GM18867 (cell line): ENCODE measurements at regions not wholly inside any gene's neighbourhood (a gene's known extent, or its start where the extent isn't known, plus 50 kb on each side); places are given as distances from the start of the nearest gene placed in this dataset.
"Not testable (repeated sequence)": the region's sequence is repeated elsewhere in the genome, so short reads cannot be mapped to it uniquely, and the experiment has no call there.

Source experiments
- ATAC-seq: cut with Tn5 transposase; IDR thresholded peaks from one replicate; pipeline ENCODE4 v1.9.1; 2021; ENCODE audit warnings: mild to moderate bottlenecking, moderate library complexity; ENCODE audit not compliant: unreplicated experiment

DNA sequence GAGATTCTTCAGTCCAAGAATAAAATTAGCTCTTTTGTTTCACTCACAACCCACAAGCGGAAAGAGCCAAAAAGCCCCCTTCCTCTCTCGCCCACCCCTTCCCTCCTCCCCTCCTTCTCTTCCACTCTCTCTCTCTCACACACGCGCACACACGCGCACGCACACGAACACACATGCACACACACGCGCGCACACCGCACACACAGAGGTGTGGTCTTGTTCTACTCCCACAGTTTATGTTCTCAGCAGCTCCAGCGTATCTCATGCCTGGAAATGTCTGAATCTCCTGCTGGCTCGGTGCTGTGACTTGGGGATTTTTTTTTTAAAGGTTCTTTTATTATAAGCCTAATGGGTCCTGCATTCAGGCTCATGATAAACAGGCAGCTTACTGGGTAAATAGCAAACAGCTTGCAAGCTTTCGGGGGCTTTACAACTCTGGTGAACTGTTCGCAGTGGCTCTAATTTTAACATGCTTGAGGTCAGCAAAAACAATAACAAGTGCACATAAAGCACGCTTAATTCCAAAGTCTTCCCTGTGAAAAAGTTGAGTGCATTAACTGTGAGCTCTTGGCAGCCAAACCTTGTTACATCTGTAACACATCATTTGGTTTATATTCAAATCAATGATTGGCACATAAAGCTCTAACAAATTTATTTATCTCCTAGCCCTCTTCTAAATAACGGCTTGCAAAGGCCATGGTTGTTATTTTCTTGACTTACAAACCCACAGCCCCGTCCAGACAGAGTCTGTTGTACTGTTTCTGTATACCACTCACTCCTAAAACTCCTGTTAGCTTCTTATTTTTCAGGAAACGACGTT, 424.1 kb upstream of the MGMT start:
- ATAC-seq: no peak

DNA sequence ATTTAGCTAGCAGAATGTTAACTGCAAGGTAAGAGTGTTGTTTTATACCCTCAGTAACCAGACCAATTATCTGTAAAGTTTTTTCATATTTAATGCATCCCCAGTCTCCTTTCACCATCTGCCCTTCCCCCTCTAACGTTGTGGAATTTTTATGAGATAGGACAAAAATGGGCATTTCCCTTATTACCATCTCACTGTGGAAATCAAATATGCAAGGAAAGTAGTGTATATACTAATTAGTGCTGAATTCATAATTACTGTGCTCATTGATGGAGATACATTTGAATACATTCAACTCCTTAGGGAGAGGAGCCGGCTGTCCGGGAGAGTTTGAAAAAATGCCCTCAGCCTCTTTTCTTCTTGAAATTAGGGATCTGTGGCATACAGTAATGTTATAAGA, 423.4 kb upstream of the MGMT start:
- no peak for ATAC-seq

DNA sequence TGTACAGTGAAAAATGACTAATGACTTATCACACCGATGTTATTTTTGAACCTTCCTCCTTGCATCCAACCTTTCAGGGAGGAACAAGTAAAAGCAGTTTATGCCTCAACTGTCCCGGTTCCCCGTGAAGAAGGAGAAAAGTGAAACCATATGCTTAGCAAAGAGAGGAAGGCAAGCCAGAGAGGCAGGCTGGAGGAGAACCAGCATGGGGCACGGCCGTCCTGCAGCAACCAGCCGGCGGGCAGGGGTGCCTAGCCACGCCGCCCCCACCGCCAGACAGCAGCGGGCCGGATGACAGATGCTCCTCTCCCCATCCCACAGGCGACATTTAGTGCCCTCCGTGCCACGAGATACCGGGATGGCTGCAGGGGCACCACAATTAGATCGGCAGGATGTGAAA, 421.4 kb upstream of the MGMT start:
- ATAC-seq: no peak

DNA sequence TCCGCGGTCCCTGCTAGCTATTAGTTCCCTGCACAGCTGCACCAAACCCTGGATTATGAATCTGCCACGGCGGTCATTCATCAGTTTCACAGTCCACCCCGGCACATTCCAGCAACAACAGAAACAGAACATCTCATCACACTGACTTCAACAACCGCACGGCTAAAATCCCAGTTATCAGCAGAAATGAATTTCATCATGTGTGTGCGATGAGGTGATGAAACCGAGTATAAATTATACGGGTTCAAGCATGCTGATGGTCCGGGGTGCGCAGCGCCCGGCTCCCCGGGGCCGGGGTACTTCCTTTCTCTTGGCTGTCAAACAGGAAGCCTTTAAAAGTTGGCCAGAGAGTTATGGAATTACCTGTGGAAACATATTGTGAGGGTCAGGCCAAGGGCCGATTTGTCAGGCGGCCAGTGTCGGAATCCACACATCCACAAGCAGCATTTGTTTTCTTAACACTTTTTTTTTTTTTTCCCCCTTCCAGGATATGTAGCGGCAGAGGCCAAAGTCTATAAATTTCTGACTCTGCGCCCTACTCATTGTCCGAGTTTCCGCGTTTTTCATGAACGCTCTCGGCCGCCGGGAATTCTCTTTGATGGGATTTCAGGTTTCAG, 420.9 kb upstream of the MGMT start:
- no peak for ATAC-seq

DNA sequence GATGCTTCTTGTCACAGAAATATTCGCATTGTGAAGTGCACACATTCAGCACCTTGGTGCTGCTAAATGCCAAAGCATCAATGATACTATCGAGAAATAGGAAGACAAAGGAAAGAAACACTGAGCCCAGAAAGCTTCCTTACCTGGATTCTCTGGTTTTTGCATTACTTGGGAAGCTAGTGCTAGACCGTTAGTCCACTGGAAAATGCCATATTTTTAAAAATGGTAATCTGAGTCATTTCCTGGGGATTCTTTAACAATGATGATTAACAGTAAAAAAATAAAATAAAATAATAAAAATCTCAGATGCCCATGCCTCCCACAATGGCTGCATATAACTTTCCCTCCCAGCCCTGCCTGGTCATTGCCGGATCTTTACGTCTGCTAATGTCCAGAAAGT, 420.1 kb upstream of the MGMT start:
- no peak for ATAC-seq

DNA sequence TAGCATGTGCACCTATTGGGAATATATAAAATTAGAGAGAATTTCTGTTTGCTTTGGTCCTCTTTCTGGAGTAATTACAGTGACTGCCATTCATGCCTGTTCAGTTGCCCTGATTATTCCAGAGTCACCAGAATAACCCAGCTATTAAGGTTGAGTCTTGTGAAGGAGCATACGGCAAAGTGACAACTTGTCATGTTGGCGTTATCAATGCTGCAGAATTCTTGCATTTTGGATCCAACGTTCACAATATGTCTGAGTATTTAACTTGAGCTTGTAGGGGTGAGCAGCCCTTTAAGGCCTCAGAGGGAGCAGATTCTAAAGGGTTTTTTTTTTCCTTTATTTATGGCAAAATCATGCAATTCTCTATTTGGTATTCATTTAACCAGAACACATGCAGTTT, 419.4 kb upstream of the MGMT start:
- no peak for ATAC-seq

DNA sequence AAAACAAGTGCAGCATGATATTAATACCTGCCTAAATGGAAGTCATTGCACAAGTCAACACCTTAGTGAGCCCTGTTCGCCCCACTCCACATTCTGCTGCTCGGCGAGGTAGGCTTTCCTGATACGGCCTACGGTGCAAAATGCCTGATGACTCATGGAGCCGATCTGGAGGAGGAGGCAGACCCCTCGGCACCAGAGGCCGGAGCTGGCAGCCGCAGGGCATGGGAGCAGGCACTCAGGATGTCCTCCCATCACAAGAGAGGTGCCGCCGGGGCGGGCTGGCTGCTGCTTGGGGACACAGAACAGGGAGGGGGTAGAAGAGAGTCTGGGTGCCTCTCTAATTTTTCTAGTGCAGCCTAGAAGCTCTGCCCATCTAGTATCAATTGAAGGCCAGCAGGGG, 418.5 kb upstream of the MGMT start:
- ATAC-seq: no peak

DNA sequence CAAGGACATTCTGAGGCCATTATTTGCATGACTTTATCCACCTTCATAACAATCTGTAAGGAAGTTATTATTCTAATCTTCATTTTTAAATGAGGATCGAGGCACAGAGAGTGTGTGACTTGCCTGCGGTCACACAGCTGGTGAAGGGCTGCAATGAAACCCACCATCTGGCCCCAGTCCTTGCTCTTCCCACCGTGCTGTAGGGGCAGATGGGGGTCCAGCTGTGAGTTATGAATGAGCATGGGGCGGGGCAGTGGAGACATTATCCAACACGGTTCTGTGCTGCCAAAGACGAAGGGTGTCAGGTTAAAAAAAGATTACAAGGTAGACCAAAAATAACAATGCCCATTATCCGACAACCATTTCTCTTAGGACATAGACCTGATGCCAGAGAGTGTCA, 417.5 kb upstream of the MGMT start:
- ATAC-seq: no peak

DNA sequence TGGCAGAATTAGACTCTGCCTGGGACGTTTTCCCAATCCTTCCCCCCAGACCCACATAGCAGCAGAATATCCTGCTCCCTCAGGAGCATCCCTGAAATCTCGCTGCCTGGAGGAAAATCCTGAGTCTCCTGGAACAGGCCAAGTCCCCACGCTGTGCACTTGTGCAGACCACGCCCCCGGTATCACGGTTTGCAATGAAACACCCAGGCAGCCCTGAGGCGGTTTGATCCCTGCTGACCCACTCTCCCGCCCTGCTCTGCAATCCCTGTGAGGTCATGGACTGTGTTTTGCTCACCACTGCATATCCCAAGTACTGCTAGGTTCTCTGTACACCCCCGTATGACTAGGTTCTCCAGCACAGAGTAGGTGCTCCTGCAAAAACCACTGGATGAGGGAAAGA, 411.8 kb upstream of the MGMT start:
- ATAC-seq: no peak

DNA sequence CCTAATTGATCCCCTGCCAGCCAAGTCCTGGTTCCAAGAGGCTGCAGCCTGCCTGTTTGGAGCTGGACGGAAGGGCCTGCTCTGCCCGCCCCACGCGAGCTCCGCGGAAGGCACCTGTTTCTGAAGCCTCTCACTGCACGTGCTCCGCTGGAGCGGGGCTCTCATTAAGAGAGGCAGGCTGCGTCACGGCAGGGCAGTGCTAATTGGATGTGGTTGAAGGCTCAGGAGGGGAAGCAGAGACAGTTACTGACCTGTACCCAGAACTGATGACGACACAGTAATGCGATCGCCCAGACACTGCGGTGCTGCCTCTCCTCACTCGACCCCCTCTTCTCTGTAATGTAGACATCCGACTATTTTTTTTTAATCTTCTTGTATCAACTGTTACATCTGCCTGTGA, 411.1 kb upstream of the MGMT start:
- ATAC-seq: no peak

DNA sequence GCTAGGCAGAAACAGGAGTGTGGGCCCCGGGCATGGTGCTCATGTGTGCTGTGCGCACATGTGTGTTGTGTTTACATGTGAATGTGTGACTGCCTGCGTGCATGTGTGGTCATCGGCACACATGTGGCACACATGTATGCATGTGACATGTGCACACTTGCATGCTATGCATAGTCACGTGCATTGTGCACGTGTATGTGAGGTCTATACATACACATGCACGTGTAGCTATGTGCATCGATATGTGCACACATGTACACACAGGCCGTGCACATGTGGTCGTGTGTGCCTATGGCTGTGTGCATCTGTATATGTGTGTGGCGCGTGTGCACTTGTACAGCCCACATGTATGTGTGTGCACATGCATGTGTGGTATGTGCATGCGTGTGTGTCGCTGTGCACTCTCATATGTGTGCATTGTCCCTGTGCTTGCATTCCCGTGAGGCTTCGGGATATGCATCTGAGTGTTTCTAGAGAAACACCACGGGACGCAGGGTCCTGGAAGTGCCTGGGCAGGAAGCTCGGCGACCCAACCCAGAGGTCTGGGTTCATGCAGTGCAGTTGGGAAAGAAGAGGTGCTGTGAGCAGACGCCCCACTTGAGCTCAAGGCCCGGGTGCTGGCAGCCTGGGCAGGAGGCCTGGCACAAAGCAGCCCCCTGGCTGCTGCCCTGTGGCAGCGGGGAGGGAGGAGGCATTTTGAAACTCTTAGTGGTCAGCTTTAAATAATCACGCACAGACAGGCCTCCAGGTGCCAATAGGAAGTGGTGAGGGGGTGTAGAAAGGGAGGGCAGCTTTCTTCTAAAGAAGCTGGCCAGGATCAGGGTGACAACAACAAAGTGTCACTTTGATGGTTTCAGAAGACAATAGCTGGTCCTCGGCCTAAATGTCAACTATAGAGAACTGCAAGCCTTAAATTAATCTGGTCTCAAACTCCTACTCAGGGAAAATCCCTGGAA, 410.0 kb upstream of the MGMT start:
- peak; percentile 73 for ATAC-seq

DNA sequence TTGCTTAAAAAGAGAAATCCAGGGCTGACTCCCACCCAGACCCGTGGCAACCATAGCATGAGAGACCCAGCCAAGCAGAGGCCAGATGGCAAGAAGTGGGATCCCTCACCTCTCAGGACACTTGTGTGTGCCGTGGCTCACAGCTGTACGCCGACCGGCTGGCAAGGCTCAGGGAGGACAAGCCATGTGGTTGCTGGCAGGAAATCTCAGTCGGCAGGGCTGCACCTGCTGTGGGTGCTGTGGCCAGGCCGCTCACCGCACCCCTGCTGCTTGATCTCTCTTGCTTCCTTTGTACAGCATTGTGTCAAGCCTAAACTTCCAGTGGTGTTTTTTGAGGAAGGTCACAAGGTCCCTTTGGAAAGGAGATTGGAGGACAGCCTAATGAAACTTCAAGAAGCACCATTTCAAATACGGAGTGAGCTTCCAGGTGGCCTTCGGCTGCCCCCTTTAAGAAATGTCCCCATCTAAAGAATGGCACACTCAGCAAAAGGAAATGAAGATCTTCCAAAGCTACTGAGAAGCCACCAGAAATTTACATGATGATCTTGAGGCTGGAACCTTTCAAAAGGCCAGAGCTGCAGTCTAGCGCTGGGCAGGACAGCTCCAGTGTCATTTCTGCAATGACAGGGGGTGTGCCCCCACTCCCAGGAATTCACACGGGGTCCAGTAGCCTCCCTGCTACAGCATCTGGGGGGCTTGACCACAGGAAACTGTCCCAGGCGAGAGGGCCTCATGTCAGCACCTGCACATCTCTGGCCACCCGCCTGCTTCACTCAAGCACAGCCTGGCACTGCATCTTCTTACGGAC, 409.0 kb upstream of the MGMT start:
- ATAC-seq: peak; percentile 90

DNA sequence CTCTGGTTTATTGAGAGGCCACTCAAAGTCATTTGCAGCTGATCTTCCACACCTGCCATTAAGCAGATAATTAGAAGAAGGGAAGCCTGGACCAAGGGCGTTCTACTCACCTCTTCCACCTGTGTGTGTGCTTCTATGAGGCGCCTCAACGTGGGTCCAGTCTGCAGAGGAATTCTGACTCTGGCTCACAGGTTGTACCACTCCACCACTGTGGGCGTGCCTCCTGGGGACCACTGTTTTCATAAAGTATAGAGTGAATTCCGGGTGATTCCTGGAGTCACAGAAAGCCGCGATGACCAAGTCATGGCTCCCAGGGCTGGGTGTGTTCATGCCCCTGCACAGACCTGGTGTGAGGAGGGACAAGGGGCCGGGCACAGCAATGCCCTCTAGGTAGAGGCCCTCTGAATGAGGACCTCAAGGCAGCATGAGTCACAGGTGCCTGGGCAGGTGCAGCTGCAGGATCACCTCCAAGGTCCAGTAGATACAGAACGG, 408.3 kb upstream of the MGMT start:
- ATAC-seq: no peak

DNA sequence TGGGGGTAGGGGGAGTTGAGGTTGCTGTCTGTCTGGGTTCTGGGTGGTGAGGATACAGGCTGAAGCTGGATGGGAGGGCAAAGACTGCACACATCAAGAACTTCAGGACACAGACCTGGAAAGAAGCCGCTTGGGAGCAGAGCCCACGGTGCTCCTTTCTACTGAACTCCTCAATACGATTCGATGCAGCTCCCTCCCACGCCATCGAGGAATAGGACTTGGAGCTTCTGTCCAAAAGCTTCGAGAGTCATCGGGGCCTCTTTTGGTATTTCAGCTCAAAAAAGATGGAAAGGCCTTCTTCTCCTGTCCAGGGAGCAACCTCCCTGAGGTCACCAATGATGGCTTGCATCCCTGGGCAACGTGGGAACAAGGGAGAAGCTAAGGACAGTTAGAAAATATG, 407.1 kb upstream of the MGMT start:
- ATAC-seq: no peak

DNA sequence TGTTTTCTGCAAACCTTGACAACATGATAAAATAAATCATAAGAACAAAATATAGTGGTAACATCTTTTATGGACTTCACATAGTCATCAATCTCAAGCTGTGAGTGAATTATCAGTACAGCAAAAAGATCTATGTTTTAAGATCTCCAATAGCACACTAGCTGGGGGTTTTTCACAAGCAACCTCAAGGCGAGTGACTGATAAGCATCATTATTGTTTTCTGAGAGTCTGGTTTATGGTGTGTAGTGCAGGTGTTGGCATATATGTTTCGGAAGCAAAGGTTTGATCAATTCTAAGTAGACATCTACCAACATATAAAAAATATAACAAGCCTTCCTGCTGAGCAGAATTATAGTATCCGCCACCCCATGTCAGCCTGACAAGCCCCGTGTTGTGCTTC, 403.8 kb upstream of the MGMT start:
- ATAC-seq: no peak

DNA sequence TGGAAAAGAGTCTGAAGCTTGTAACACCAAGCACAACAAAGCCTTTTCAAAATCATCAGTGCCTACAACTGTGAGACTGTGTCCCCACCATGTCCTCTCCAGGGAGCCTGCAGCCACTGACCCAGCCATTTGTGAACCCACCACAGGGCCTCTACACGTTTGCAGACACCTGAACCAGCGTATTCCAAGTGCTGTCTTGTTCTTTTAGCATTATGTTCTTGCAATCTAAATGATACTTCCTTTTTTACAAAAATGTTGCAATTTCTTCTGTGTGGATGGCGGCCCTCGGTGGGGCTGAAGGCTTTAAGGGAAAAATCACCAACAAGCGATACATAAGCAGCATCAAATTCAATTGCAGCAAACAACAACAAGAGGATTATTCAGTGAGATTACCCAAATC, 403.2 kb upstream of the MGMT start:
- ATAC-seq: no peak

DNA sequence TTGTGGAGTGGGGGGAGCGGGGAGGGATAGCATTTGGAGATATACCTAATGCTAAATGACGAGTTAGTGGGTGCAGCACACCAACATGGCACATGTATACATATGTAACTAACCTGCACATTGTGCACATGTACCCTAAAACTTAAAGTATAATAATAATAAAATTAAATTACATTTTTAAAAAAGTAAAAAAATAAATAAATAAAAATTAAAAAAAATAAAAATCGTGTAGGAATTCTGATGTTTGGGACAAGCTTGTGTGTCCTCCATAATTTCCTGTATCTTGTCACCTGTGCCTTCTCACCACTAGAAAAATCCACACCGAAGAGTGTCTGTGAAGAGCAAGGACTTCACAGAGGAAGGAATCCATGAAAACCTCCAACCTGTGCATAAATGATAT, 400.5 kb upstream of the MGMT start:
- ATAC-seq: not testable (repeated sequence)

DNA sequence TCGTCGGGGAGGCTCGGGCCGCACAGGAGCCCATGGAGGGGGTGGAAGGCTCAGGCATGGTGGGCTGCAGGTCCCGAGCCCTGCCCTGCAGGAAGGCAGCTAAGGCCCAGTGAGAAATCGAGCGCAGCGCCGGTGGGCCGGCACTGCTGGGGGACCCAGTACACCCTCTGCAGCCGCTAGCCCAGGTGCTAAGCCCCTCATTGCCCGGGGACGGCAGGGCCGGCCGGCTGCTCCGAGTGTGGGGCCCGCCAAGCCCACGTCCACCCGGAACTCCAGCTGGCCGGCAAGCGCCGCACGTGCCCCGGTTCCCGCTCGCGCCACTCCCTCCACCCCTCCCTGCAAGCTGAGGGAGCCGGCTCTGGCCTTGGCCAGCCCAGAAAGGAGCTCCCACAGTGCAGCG, 395.6 kb upstream of the MGMT start:
- ATAC-seq: not testable (repeated sequence)

DNA sequence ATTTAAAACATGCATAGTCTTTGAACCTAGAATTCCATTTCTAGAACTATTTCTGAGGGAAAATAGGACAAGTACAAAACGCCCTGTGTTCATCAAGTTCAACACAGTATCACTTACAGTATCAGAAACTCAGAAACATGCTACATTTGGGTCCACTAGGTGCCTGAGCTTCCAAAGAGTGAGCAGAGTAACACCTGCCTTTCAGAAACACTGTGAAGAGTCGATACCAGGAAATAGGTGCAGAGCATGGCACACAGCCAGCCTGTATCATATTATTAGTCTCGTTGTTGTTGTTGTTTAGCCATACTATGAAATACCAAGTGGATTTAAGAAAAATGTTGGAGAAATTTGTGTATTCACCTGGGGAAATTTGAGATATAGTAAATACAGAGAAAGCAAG, 392.1 kb upstream of the MGMT start:
- ATAC-seq: peak; percentile 77

DNA sequence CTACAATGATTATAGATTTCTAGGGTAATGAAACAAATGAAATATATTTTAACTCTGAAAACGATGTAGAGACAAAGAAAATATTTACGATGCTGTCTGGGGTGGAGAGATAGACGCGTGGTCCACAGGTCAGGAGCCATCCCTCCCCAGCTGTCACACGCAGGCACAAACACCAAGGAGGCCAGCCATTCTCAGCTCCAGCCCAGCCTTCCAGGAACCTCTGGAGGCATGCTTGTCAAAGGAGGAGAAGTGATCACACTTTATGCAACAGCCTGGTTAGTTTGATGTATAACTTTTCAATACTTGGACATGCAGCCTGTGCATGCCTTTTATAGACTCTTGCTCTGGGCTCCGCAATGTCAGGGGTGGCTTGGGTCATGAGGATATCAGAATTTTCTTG, 391.5 kb upstream of the MGMT start:
- no peak for ATAC-seq

DNA sequence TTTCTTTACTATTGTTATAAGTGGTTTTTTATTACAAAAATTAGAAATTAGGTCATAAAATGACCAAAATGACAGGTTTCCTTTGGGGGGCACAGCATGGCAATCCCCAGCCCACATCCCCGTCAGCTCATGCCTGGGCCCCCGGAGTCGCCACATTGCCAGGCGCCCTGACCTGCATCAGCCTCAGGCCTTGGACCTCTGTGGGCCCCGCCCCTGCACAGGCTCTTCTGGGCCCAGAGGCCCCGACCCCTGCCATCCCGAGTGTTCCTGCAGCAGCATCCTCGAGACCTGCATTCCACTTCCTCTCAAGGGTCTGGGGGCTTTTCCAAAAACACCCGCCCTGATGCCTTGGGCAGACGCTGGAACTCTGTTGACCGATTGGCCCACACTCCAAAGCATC, 391.1 kb upstream of the MGMT start:
- no peak for ATAC-seq
